SK-N-SH (cell line): ENCODE measurements at regions not wholly inside any gene's neighbourhood (a gene's known extent, or its start where the extent isn't known, plus 50 kb on each side); places are given as distances from the start of the nearest gene placed in this dataset.

ENCODE experiments used
- ELF1 ChIP-seq: IDR thresholded peaks from 2 replicates; pipeline ENCODE4 v1.4.0; 2012
- EP300 ChIP-seq, 2 experiments: IDR thresholded peaks; 2 replicates each; pipeline versions ENCODE4 v1.4.0 to v1.6.1; 2012; ENCODE audit warnings: borderline replicate concordance in 1 of 2, low read depth in 1 of 2, low read length in 1 of 2
- FOSL2 ChIP-seq: IDR thresholded peaks from 2 replicates; pipeline ENCODE4 v1.4.0; 2012; ENCODE audit warnings: low read depth, mild to moderate bottlenecking, moderate library complexity, borderline replicate concordance
- FOXM1 ChIP-seq: IDR thresholded peaks from 2 replicates; pipeline ENCODE4 v1.4.0; 2012; ENCODE audit warnings: low read depth, mild to moderate bottlenecking
- GABPA ChIP-seq: IDR thresholded peaks from 2 replicates; pipeline ENCODE4 v1.4.0; 2012; ENCODE audit warnings: low read depth, mild to moderate bottlenecking
- MXI1 ChIP-seq: IDR thresholded peaks from 2 replicates; pipeline ENCODE4 v1.6.1; 2012; ENCODE audit warnings: mild to moderate bottlenecking, low read depth, low read length, improper control_type of control experiment
- NFIC ChIP-seq: IDR thresholded peaks from 2 replicates; pipeline ENCODE4 v1.4.0; 2012; ENCODE audit warnings: borderline replicate concordance
- POLR2AphosphoS5 ChIP-seq: IDR thresholded peaks from 2 replicates; pipeline ENCODE4 v1.6.1; 2012; ENCODE audit warnings: low read depth, low read length
- TAF1 ChIP-seq: IDR thresholded peaks from 2 replicates; pipeline ENCODE4 v1.6.1; 2012; ENCODE audit warnings: low read depth, mild to moderate bottlenecking, low read length, moderate library complexity, borderline replicate concordance
- YY1 ChIP-seq: IDR thresholded peaks from 2 replicates; pipeline ENCODE4 v1.4.0; 2012; ENCODE audit warnings: low read depth, mild to moderate bottlenecking
- TF ChIP-seq, protein P1 (sequence below): fragments of 200-600 bp; sonication (generic); IDR thresholded peaks from 2 replicates; pipeline ENCODE4 v1.6.1; 2017; ENCODE audit warnings: antibody characterized with exemption, mild to moderate bottlenecking, moderate library complexity
- TF ChIP-seq, protein P2 (sequence below): IDR thresholded peaks from 2 replicates; pipeline ENCODE4 v1.4.0; 2012; ENCODE audit warnings: low read depth, borderline replicate concordance

DNA sequence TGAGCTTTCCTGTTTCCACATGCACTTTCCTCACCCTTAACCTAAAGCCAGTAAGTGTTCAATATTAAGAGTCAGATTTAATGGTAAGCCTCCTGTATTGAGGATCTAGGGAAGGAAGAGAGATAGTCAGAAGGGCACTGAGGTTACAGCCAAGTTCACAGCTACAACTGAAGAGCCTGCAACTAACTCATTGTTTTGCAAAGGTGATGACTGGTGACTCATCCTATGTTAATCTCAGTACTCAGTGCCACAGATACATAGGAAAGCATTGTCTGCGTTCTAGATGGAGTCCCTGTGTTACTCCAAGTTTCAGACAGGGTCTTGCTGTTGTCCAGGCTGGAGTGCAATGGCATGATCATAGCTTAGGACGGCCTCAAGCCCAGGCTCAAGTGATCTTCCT lies 157.0 kb upstream of the RBM19 start:
- TF ChIP-seq, protein P1, sequence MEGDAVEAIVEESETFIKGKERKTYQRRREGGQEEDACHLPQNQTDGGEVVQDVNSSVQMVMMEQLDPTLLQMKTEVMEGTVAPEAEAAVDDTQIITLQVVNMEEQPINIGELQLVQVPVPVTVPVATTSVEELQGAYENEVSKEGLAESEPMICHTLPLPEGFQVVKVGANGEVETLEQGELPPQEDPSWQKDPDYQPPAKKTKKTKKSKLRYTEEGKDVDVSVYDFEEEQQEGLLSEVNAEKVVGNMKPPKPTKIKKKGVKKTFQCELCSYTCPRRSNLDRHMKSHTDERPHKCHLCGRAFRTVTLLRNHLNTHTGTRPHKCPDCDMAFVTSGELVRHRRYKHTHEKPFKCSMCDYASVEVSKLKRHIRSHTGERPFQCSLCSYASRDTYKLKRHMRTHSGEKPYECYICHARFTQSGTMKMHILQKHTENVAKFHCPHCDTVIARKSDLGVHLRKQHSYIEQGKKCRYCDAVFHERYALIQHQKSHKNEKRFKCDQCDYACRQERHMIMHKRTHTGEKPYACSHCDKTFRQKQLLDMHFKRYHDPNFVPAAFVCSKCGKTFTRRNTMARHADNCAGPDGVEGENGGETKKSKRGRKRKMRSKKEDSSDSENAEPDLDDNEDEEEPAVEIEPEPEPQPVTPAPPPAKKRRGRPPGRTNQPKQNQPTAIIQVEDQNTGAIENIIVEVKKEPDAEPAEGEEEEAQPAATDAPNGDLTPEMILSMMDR = no peak
- TF ChIP-seq, protein P2, sequence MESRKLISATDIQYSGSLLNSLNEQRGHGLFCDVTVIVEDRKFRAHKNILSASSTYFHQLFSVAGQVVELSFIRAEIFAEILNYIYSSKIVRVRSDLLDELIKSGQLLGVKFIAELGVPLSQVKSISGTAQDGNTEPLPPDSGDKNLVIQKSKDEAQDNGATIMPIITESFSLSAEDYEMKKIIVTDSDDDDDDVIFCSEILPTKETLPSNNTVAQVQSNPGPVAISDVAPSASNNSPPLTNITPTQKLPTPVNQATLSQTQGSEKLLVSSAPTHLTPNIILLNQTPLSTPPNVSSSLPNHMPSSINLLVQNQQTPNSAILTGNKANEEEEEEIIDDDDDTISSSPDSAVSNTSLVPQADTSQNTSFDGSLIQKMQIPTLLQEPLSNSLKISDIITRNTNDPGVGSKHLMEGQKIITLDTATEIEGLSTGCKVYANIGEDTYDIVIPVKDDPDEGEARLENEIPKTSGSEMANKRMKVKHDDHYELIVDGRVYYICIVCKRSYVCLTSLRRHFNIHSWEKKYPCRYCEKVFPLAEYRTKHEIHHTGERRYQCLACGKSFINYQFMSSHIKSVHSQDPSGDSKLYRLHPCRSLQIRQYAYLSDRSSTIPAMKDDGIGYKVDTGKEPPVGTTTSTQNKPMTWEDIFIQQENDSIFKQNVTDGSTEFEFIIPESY = no peak
- TF ChIP-seq GABPA (no peak), TAF1 (no peak), FOXM1 (no peak), FOSL2 (no peak), NFIC (no peak), EP300 (IDR thresholded peaks at IDR 0.05; ENCODE audit: borderline replicate concordance in 1 of 2, low read depth in 1 of 2, low read length in 1 of 2) (no peak), YY1 (no peak), POLR2AphosphoS5 (no peak), MXI1 (no peak), ELF1 (no peak)
